ENCODE measurements at regions not wholly inside any gene's neighbourhood (a gene's known extent, or its start where the extent isn't known, plus 50 kb on each side); places are given as distances from the start of the nearest gene placed in this dataset.

- DNase-seq (ENCODE audit: low spot score), result peak; percentile 85
Observed at GRCh38 chr6:44012078-44012493, 115.2 kb downstream of the MRPL14 start.

- no peak for DNase-seq (ENCODE audit: low spot score)
Observed at GRCh38 chr6:44011350-44011920, 115.8 kb downstream of the MRPL14 start.

- DNase-seq (ENCODE audit: low spot score), result peak; percentile 93
Observed at GRCh38 chr6:44010411-44011349, 116.6 kb downstream of the MRPL14 start.

GRCh38 chr6:44009425-44010321 is 117.6 kb downstream of the MRPL14 start:
- no peak for DNase-seq (ENCODE audit: low spot score)

- no peak for DNase-seq (ENCODE audit: low spot score)
Observed at GRCh38 chr6:44008821-44009370, 118.4 kb downstream of the MRPL14 start.

GRCh38 chr6:44007818-44008621 is 119.2 kb downstream of the MRPL14 start:
- DNase-seq (ENCODE audit: low spot score), result no peak

GRCh38 chr6:44006872-44007303 is 120.4 kb downstream of the MRPL14 start:
- DNase-seq (ENCODE audit: low spot score), result no peak

- no peak for DNase-seq (ENCODE audit: low spot score)
Observed at GRCh38 chr6:44006123-44006871, 121.0 kb downstream of the MRPL14 start.

- no peak for DNase-seq (ENCODE audit: low spot score)
Observed at GRCh38 chr6:44005507-44005903, 121.7 kb downstream of the MRPL14 start.

GRCh38 chr6:44004625-44005506 is 122.4 kb downstream of the MRPL14 start:
- DNase-seq (ENCODE audit: low spot score), result no peak

GRCh38 chr6:44004136-44004535 is 123.1 kb downstream of the MRPL14 start:
- DNase-seq (ENCODE audit: low spot score), result no peak

- DNase-seq (ENCODE audit: low spot score), result no peak
Observed at GRCh38 chr6:44003345-44004061, 123.7 kb downstream of the MRPL14 start.

- peak; percentile 64 for DNase-seq (ENCODE audit: low spot score)
Observed at GRCh38 chr6:44002593-44003344, 124.5 kb downstream of the MRPL14 start.

GRCh38 chr6:44002067-44002592 is 125.1 kb downstream of the MRPL14 start:
- no peak for DNase-seq (ENCODE audit: low spot score)

GRCh38 chr6:44001318-44002066 is 125.8 kb downstream of the MRPL14 start:
- no peak for DNase-seq (ENCODE audit: low spot score)

GRCh38 chr6:44000164-44000842 is 126.9 kb downstream of the MRPL14 start:
- DNase-seq (ENCODE audit: low spot score), result no peak

Data from AG20443 (cell line).